ENCODE measurements at regions not wholly inside any gene's neighbourhood (a gene's known extent, or its start where the extent isn't known, plus 50 kb on each side); places are given as distances from the start of the nearest gene placed in this dataset.

DNA sequence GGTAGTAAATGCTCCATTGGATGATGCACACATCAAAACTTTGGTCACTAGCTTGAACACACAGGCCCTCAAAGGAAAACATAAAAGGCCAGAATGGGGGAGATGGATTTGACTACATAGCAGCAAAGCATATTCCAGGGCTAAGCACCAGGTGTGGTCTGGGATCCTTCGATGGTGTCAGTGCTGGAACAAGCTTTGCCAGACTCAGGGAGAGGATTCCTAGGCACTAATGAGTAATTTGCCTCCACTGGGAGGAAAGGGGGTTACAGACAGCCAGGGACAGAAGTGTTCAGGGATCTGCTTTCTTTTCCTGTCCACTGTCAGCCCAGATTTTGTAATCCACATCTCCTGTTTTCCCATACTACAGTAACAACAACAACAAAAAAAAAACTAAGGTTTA, 157.2 kb upstream of the OBI1 start:
- no peak overlapping the region for H3K27ac ChIP-seq (ENCODE audit: low read depth, low read length)
- no peaks in the 10 kb centered on the region for H3K9me3 ChIP-seq (ENCODE audit: control insufficient read depth, insufficient read depth, low read length)
- no peaks in the 10 kb centered on the region for H4K20me1 ChIP-seq (ENCODE audit: control insufficient read depth, insufficient read depth, low read depth, low read length)
- H3K27me3 ChIP-seq (ENCODE audit: control insufficient read depth, low read length): no peaks in the 10 kb centered on the region
- H3K9me2 ChIP-seq (replicated peaks; ENCODE audit: control insufficient read depth, low read length): no peaks in the 10 kb centered on the region
- no peaks in the 10 kb centered on the region for H3K79me2 ChIP-seq (ENCODE audit: control insufficient read depth, low read length)
- no peak overlapping the region for H3K4me3 ChIP-seq (ENCODE audit: low read length)
- no peak for TF ChIP-seq EZH2phosphoT487 (IDR thresholded peaks at IDR 0.05; ENCODE audit: borderline replicate concordance, low read length)
- TF ChIP-seq, protein P1, sequence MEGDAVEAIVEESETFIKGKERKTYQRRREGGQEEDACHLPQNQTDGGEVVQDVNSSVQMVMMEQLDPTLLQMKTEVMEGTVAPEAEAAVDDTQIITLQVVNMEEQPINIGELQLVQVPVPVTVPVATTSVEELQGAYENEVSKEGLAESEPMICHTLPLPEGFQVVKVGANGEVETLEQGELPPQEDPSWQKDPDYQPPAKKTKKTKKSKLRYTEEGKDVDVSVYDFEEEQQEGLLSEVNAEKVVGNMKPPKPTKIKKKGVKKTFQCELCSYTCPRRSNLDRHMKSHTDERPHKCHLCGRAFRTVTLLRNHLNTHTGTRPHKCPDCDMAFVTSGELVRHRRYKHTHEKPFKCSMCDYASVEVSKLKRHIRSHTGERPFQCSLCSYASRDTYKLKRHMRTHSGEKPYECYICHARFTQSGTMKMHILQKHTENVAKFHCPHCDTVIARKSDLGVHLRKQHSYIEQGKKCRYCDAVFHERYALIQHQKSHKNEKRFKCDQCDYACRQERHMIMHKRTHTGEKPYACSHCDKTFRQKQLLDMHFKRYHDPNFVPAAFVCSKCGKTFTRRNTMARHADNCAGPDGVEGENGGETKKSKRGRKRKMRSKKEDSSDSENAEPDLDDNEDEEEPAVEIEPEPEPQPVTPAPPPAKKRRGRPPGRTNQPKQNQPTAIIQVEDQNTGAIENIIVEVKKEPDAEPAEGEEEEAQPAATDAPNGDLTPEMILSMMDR (IDR thresholded peaks at IDR 0.05; ENCODE audit: low read depth, low read length, poor library complexity, severe bottlenecking): no peak
- H3F3A ChIP-seq (ENCODE audit: control insufficient read depth, insufficient read depth): no peaks in the 10 kb centered on the region
- H3K4me2 ChIP-seq (ENCODE audit: low read length): no peak overlapping the region
- no peaks in the 10 kb centered on the region for H3K36me3 ChIP-seq (ENCODE audit: control insufficient read depth, low read length)
- no peaks in the 10 kb centered on the region for H3K4me1 ChIP-seq (ENCODE audit: control insufficient read depth, low read length)

DNA sequence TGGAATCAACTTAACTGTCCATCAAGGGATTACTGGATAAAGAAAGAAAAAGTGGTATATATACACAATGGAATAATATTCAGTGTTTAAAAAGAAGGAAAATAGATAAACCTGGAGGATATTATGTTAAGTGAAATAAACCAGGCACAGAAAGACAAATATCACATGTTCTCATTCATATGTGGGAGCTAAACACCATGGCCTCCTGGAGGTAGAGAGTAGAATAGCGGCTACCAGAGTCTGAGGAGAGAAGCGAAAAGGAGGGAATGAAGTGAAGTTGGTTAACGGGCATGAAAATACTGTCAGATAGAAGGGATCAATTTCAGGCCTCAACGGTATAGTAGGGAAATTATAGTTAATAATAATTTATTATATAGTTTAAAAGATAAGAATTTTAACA, 147.5 kb upstream of the OBI1 start:
- no peak for TF ChIP-seq EZH2phosphoT487 (IDR thresholded peaks at IDR 0.05; ENCODE audit: borderline replicate concordance, low read length)
- TF ChIP-seq, protein P1 (IDR thresholded peaks at IDR 0.05; ENCODE audit: low read depth, low read length, poor library complexity, severe bottlenecking): peak; percentile 52
- H3K27me3 ChIP-seq (ENCODE audit: control insufficient read depth, low read length): no peaks in the 10 kb centered on the region
- no peak overlapping the region for H3K4me3 ChIP-seq (ENCODE audit: low read length)
- H3K9me3 ChIP-seq (ENCODE audit: control insufficient read depth, insufficient read depth, low read length): no peaks in the 10 kb centered on the region
- H3K36me3 ChIP-seq (ENCODE audit: control insufficient read depth, low read length): no peaks in the 10 kb centered on the region
- no peaks in the 10 kb centered on the region for H3K79me2 ChIP-seq (ENCODE audit: control insufficient read depth, low read length)
- H3K9me2 ChIP-seq (replicated peaks; ENCODE audit: control insufficient read depth, low read length): no peaks in the 10 kb centered on the region
- H3K27ac ChIP-seq (ENCODE audit: low read depth, low read length): no peak overlapping the region
- H3F3A ChIP-seq (ENCODE audit: control insufficient read depth, insufficient read depth): no peaks in the 10 kb centered on the region
- no peaks in the 10 kb centered on the region for H4K20me1 ChIP-seq (ENCODE audit: control insufficient read depth, insufficient read depth, low read depth, low read length)
- H3K4me2 ChIP-seq (ENCODE audit: low read length): no peak overlapping the region
- no peaks in the 10 kb centered on the region for H3K4me1 ChIP-seq (ENCODE audit: control insufficient read depth, low read length)

DNA sequence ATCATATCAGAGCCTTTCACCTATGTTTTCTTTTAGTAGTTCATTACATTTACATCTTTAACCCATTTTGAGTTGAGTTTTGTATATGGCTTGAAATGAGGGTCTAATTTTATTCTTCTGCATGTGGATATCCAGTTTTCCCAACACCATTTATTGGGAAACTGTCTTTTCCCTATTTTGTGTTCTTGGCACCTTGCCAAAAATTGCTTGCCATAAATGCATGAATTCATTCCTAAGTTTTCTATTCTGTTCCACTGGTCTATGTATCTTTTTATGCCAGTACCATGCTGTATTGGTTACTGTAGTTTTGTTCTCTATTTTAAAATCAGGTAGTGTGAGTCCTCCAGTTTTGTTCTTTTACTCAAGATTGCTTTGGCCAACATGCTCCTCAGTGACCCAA, 144.0 kb upstream of the OBI1 start:
- Histone ChIP-seq H3K36me3 (ENCODE audit: control insufficient read depth, low read length) (no peaks in the 10 kb centered on the region), H3K27ac (ENCODE audit: low read depth, low read length) (no peak overlapping the region), H3K27me3 (ENCODE audit: control insufficient read depth, low read length) (no peaks in the 10 kb centered on the region), H3K9me3 (ENCODE audit: control insufficient read depth, insufficient read depth, low read length) (no peaks in the 10 kb centered on the region), H3K4me1 (ENCODE audit: control insufficient read depth, low read length) (no peaks in the 10 kb centered on the region), H3K9me2 (replicated peaks; ENCODE audit: control insufficient read depth, low read length) (no peaks in the 10 kb centered on the region), H3K4me3 (ENCODE audit: low read length) (no peak overlapping the region), H3K79me2 (ENCODE audit: control insufficient read depth, low read length) (no peaks in the 10 kb centered on the region), H4K20me1 (ENCODE audit: control insufficient read depth, insufficient read depth, low read depth, low read length) (no peaks in the 10 kb centered on the region), H3F3A (ENCODE audit: control insufficient read depth, insufficient read depth) (no peaks in the 10 kb centered on the region), H3K4me2 (ENCODE audit: low read length) (no peak overlapping the region)
- no peak for TF ChIP-seq EZH2phosphoT487 (IDR thresholded peaks at IDR 0.05; ENCODE audit: borderline replicate concordance, low read length)
- TF ChIP-seq, protein P1 (IDR thresholded peaks at IDR 0.05; ENCODE audit: low read depth, low read length, poor library complexity, severe bottlenecking): no peak

DNA sequence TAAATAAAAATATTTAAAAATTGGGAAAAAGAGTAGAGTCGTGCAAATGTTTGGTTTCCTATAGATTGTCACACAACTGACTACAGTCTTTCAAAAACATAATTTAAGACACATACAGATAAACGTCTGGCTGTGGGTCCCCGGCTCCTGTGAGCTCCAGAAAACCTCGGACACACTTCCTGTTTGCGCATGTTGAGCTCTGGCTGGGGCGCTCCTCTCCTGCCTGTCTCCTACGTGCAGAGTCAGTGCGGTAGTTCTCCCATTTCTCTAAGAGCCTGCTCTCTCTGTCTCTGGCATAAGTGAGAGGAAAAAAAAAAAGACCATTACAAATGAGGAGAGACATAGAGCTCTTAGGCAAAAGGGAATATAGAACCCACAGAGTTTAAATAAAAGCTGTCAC, 128.2 kb upstream of the OBI1 start:
- H3K27me3 ChIP-seq (ENCODE audit: control insufficient read depth, low read length): no peaks in the 10 kb centered on the region
- no peaks in the 10 kb centered on the region for H3K9me3 ChIP-seq (ENCODE audit: control insufficient read depth, insufficient read depth, low read length)
- H3K36me3 ChIP-seq (ENCODE audit: control insufficient read depth, low read length): no peaks in the 10 kb centered on the region
- TF ChIP-seq, protein P1 (IDR thresholded peaks at IDR 0.05; ENCODE audit: low read depth, low read length, poor library complexity, severe bottlenecking): no peak
- no peak for TF ChIP-seq EZH2phosphoT487 (IDR thresholded peaks at IDR 0.05; ENCODE audit: borderline replicate concordance, low read length)
- H4K20me1 ChIP-seq (ENCODE audit: control insufficient read depth, insufficient read depth, low read depth, low read length): no peaks in the 10 kb centered on the region
- no peaks in the 10 kb centered on the region for H3F3A ChIP-seq (ENCODE audit: control insufficient read depth, insufficient read depth)
- no peaks in the 10 kb centered on the region for H3K9me2 ChIP-seq (replicated peaks; ENCODE audit: control insufficient read depth, low read length)
- H3K4me1 ChIP-seq (ENCODE audit: control insufficient read depth, low read length): no peaks in the 10 kb centered on the region
- no peak overlapping the region for H3K4me2 ChIP-seq (ENCODE audit: low read length)
- H3K27ac ChIP-seq (ENCODE audit: low read depth, low read length): no peak overlapping the region
- no peaks in the 10 kb centered on the region for H3K79me2 ChIP-seq (ENCODE audit: control insufficient read depth, low read length)
- no peak overlapping the region for H3K4me3 ChIP-seq (ENCODE audit: low read length)
